T-helper 2 cell treated with Interferon-gamma antibody and Interleukin-4, amounts not matched to agents 5 μg/mL and 100 μg/mL, for 36 hours (primary cell): ENCODE measurements at regions not wholly inside any gene's neighbourhood (a gene's known extent, or its start where the extent isn't known, plus 50 kb on each side); places are given as distances from the start of the nearest gene placed in this dataset.

Experiments used
- DNase-seq: peaks from one replicate; pipeline ENCODE4 v3.0.0; 2021; ENCODE audit warnings: low spot score
- H3K27ac Mint-ChIP-seq: one replicate; pipeline ENCODE4 v1.8.0; 2021; ENCODE audit warnings: mild to moderate bottlenecking, mixed read lengths
- H3K27me3 Mint-ChIP-seq: one replicate; pipeline ENCODE4 v1.8.0; 2021; ENCODE audit warnings: low read depth, mixed read lengths
- H3K36me3 Mint-ChIP-seq: one replicate; pipeline ENCODE4 v1.8.0; 2021; ENCODE audit warnings: low read depth, mixed read lengths
- H3K4me1 Mint-ChIP-seq: one replicate; pipeline ENCODE4 v1.8.0; 2021; ENCODE audit warnings: low read depth, mixed read lengths
- H3K4me3 Mint-ChIP-seq: one replicate; pipeline ENCODE4 v1.8.0; 2022; ENCODE audit warnings: mild to moderate bottlenecking, moderate library complexity, mixed read lengths
- H3K9me3 Mint-ChIP-seq: one replicate; pipeline ENCODE4 v1.8.0; 2021; ENCODE audit warnings: mixed read lengths

- Mint-ChIP-seq H3K27ac (no peak overlapping the region), H3K4me1 (no peaks in the 10 kb centered on the region), H3K9me3 (no peaks in the 10 kb centered on the region), H3K36me3 (no peaks in the 10 kb centered on the region), H3K4me3 (no peak overlapping the region), H3K27me3 (peaks cover 30% of the 10 kb centered on the region)
- no peak for DNase-seq
These were observed 51.5 kb upstream of the GPRIN3 start for GRCh38 chr4:89358935-89359638.

DNA sequence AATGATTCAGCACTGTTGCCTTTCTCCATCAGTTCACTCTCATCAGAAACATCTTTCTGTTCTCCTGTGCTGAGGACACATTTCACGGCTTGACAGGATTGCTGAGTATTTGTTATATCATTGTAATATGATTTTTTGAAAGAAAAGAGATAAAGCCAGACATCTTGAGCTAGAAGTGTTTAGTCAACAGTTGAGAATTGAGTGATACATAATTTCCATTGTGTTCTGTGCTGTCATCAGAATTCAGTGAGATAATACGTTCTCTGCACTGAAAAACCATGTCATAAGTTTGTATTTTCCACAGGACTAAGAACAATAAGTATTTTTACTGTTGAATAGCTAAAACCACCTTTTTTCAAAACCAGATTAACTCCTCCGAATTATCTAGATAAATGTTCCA, 50.2 kb upstream of the GPRIN3 start:
- Mint-ChIP-seq H3K27me3 (peaks cover 30% of the 10 kb centered on the region), H3K9me3 (no peaks in the 10 kb centered on the region), H3K4me1 (no peaks in the 10 kb centered on the region), H3K27ac (no peak overlapping the region), H3K4me3 (no peak overlapping the region), H3K36me3 (no peaks in the 10 kb centered on the region)
- DNase-seq = no peak
